HCT116 (cell line): ENCODE measurements at regions not wholly inside any gene's neighbourhood (a gene's known extent, or its start where the extent isn't known, plus 50 kb on each side); places are given as distances from the start of the nearest gene placed in this dataset.

Experiments
- ATAC-seq: fragments of 200-7000 bp; cut with Tn5 transposase; 2 replicates; pipeline ENCODE4 v1.9.1; 2020; ENCODE audit warnings: mild to moderate bottlenecking, moderate library complexity
- BruUV-seq: library from RNA; stranded (reverse); fragments of 400-500 nt; replicated peaks from 2 replicates; lab custom pipeline; 2021; lab: Mats Ljungman, UMichigan
- CTCF ChIA-PET: fragments of 300-600 bp; sonication (Branson Sonifier 250); formaldehyde crosslinking; loops from one replicate; lab custom pipeline; 2021; ENCODE audit warnings: antibody characterized with exemption; lab: Charles Lee
- POLR2A ChIA-PET: fragments of 300-600, 350-600 bp; sonication (Branson Sonifier 250); formaldehyde crosslinking; loops from one replicate; lab custom pipeline; 2021; ENCODE audit warnings: antibody characterized with exemption; lab: Charles Lee
- RAD21 ChIA-PET, 2 experiments: fragments of 300-600 bp; sonication (Branson Sonifier 250); formaldehyde crosslinking; loops; one replicate each; lab custom pipeline; 2023; ENCODE audit warnings: low total read pairs in 2 of 2; ENCODE audit not compliant: uncharacterized antibody in 2 of 2, unreplicated experiment in 2 of 2, low non-redundant PET in 1 of 2; lab: Charles Lee
- DNase-seq: peaks from one replicate; pipeline ENCODE4 v3.0.0-alpha.2; 2010; ENCODE audit warnings: low read depth, low spot score
- H2AFZ ChIP-seq: fragments of 200-600 bp; shearing (Covaris generic), sonication (generic); 2 replicates; pipeline ENCODE4 v1.6.1; 2017; ENCODE audit warnings: low read depth, mixed run types, mixed read lengths, antibody characterized with exemption, low read length; ENCODE audit not compliant: poor library complexity, severe bottlenecking
- H3K27ac ChIP-seq: 2 replicates; pipeline ENCODE4 v1.5.1; 2012; ENCODE audit warnings: low read depth, low read length
- H3K27me3 ChIP-seq: fragments of 200-600 bp; sonication (generic); 2 replicates; pipeline ENCODE4 v1.6.1; 2016; ENCODE audit warnings: mixed run types, low read length, mixed read lengths; ENCODE audit not compliant: insufficient read depth
- H3K36me3 ChIP-seq, 2 experiments: fragments of 200-500 bp in 1 of 2; fragments of 200-600 bp in 1 of 2; sonication (Bioruptor generic) in 1 of 2; sonication (generic) in 1 of 2; 2 replicates each; pipeline versions ENCODE4 v1.5.1 to v1.6.1; 2014 to 2016; ENCODE audit warnings: low read length in 2 of 2, inconsistent platforms in 1 of 2, mixed read lengths in 1 of 2, mixed run types in 1 of 2; ENCODE audit not compliant: insufficient read depth in 2 of 2, control insufficient read depth in 1 of 2
- H3K4me1 ChIP-seq, 2 experiments: fragments of 200-600 bp in 1 of 2; sonication (generic) in 1 of 2; 2 replicates each; pipeline versions ENCODE4 v1.5.1 to v1.6.1; 2012 to 2017; ENCODE audit warnings: low read length in 2 of 2, inconsistent platforms in 1 of 2, mild to moderate bottlenecking in 1 of 2, mixed read lengths in 1 of 2, mixed run types in 1 of 2, moderate library complexity in 1 of 2; ENCODE audit not compliant: insufficient read depth in 2 of 2, control insufficient read depth in 1 of 2
- H3K4me2 ChIP-seq: fragments of 200-600 bp; sonication (generic); 2 replicates; pipeline ENCODE4 v1.6.1; 2017; ENCODE audit warnings: mixed run types, low read length, mixed read lengths
- H3K4me3 ChIP-seq, 2 experiments: fragments of 200-600 bp in 1 of 2; sonication (generic) in 1 of 2; replicated peaks in 1 of 2; 2 replicates each; pipeline ENCODE4 v1.5.1; 2011 to 2016; ENCODE audit warnings: low read length in 2 of 2, control low read depth in 1 of 2, low read depth in 1 of 2, mild to moderate bottlenecking in 1 of 2, mixed read lengths in 1 of 2, mixed run types in 1 of 2
- H3K79me2 ChIP-seq: fragments of 200-600 bp; sonication (generic); 2 replicates; pipeline ENCODE4 v1.6.1; 2017; ENCODE audit warnings: mild to moderate bottlenecking, mixed run types, low read length, moderate library complexity, mixed read lengths; ENCODE audit not compliant: insufficient read depth
- H3K9ac ChIP-seq: fragments of 200-600 bp; sonication (generic); 2 replicates; pipeline ENCODE4 v1.6.1; 2016; ENCODE audit warnings: low read length, mixed read lengths
- H3K9me2 ChIP-seq: fragments of 200-600 bp; sonication (generic), shearing (Covaris generic); 2 replicates; pipeline ENCODE4 v1.6.1; 2017; ENCODE audit warnings: mixed run types, mild to moderate bottlenecking, moderate library complexity; ENCODE audit not compliant: insufficient read depth
- H3K9me3 ChIP-seq, 2 experiments: fragments of 200-500 bp in 1 of 2; fragments of 200-600 bp in 1 of 2; sonication (Bioruptor generic) in 1 of 2; sonication (generic) in 1 of 2; 2 replicates each; pipeline ENCODE4 v1.6.1; 2014 to 2017; ENCODE audit warnings: low read length in 2 of 2, mixed read lengths in 2 of 2, inconsistent platforms in 1 of 2, low read depth in 1 of 2, mild to moderate bottlenecking in 1 of 2, mixed run types in 1 of 2, moderate library complexity in 1 of 2; ENCODE audit not compliant: control insufficient read depth in 1 of 2, insufficient read depth in 1 of 2
- H4K20me1 ChIP-seq: fragments of 200-600 bp; sonication (generic), shearing (Covaris generic); 2 replicates; pipeline ENCODE4 v1.6.1; 2017; ENCODE audit warnings: mixed run types, mild to moderate bottlenecking, moderate library complexity; ENCODE audit not compliant: insufficient read depth
- EGR1 ChIP-seq: IDR thresholded peaks from 2 replicates; pipeline ENCODE4 v1.6.1; 2012; ENCODE audit warnings: low read depth
- EZH2phosphoT487 ChIP-seq: fragments of 200-600 bp; IDR thresholded peaks from 2 replicates; pipeline ENCODE4 v1.6.1; 2018; ENCODE audit warnings: antibody characterized with exemption, borderline replicate concordance
- POLR2AphosphoS5 ChIP-seq: IDR thresholded peaks from 2 replicates; pipeline ENCODE4 v1.6.1; 2011; ENCODE audit warnings: mild to moderate bottlenecking, low read depth, low read length, moderate library complexity
- REST ChIP-seq: IDR thresholded peaks from 2 replicates; pipeline ENCODE4 v1.6.1; 2012; ENCODE audit warnings: low read depth
- SIN3A ChIP-seq: IDR thresholded peaks from 2 replicates; pipeline ENCODE4 v1.6.1; 2012; ENCODE audit warnings: low read depth
- YY1 ChIP-seq: IDR thresholded peaks from 2 replicates; pipeline ENCODE4 v1.6.1; 2011; ENCODE audit warnings: low read length, low read depth, moderate library complexity, mild to moderate bottlenecking; ENCODE audit not compliant: insufficient replicate concordance; ENCODE audit errors: extremely low read depth
- ZFX ChIP-seq: fragments of 450-650 bp; IDR thresholded peaks from 2 replicates; pipeline ENCODE4 v1.6.1; 2017
- intact Hi-C: fragments of 100-400 bp; cut with micrococcal nuclease; formaldehyde crosslinking; loops from 2 replicates; pipeline ENCODE4 v1.10.0; 2022
- TF ChIP-seq, protein P1 (sequence below): IDR thresholded peaks from 2 replicates; pipeline ENCODE4 v1.6.1; 2011; ENCODE audit warnings: mild to moderate bottlenecking, low read length, moderate library complexity; ENCODE audit not compliant: insufficient replicate concordance; ENCODE audit errors: extremely low read depth
- TF ChIP-seq, protein P2 (sequence below): IDR thresholded peaks from 2 replicates; pipeline ENCODE4 v1.6.1; 2012

DNA sequence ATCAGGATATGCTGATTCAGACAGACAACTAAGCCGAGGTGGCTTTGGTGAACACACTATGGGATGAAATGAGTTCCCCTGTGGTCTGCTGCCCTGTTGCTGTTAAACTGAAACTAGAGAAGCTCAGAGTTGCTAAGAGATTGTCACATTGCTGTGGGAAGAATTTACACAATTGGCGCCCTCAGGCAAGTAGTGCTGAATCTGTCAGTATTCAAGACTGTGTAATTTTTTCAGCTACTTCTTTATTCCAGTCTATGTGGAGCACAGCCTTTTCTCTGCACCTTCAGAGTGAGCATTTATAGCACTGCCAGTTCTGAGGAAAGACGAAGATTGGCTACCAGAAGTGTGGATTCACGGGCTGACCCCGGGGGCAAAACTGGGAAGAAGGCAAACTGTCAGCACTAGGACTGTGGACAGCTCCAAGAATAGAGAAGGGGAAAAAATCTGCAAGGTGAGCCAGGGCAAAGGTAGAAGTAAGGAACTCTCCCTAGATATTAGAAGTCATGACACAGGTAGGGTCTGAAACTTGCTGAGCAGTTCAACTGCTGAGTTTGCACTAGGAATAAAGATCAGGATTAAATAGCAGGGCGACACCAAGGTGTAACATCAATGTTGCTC is 218.8 kb upstream of the TMPO start:
- CTCF ChIA-PET, result no interaction called here
- ATAC-seq (no peak), DNase-seq (no peak)
- Histone ChIP-seq H3K79me2 (no peaks in the 10 kb centered on the region), H3K36me3 (no peaks in the 10 kb centered on the region), H3K4me1 (no peaks in the 10 kb centered on the region), H3K4me2 (no peak overlapping the region), H3K4me3 (no peak overlapping the region), H4K20me1 (no peaks in the 10 kb centered on the region), H3K27me3 (peaks cover 63% of the 10 kb centered on the region), H3K9me2 (no peaks in the 10 kb centered on the region), H3K27ac (no peak overlapping the region), H2AFZ (no peak overlapping the region), H3K9me3 (no peaks in the 10 kb centered on the region), H3K9ac (no peak overlapping the region)
- intact Hi-C loops, result no loop called here
- RAD21 ChIA-PET, result no interaction called here
- BruUV-seq, result no TSS peak
- TF ChIP-seq YY1 (no peak), POLR2AphosphoS5 (no peak), REST (peak; percentile 67), SIN3A (no peak)
- POLR2A ChIA-PET, result no interaction called here

DNA sequence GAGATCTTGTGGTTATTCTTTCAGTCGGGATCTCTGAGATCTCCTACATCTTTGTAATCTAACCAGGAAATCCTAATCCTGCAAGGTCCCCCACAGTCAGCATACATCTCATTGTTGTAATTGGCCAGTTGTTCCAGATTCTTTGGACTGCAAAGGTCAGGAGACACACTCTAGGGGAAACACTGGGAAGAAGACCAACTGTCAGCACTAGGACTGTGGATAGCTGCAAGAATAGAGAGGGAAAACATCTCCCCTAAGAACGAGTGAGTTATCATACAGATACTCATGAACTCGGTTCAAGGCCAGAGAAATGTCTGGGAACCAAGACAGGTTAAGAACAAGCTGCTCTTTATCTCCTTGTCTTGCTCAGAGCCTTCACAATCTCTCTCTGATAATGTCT is 217.9 kb upstream of the TMPO start:
- no peak overlapping the region for H3K9ac ChIP-seq
- H3K4me1 ChIP-seq, result no peaks in the 10 kb centered on the region
- no peak overlapping the region for H2AFZ ChIP-seq
- no peaks in the 10 kb centered on the region for H3K9me3 ChIP-seq
- H3K79me2 ChIP-seq, result no peaks in the 10 kb centered on the region
- no peak overlapping the region for H3K27ac ChIP-seq
- POLR2A ChIA-PET, result no interaction called here
- CTCF ChIA-PET, result no interaction called here
- no peak overlapping the region for H3K4me3 ChIP-seq
- RAD21 ChIA-PET, result no interaction called here
- no peaks in the 10 kb centered on the region for H3K36me3 ChIP-seq
- intact Hi-C loops, result no loop called here
- no peak overlapping the region for H3K4me2 ChIP-seq
- peaks cover 62% of the 10 kb centered on the region for H3K27me3 ChIP-seq
- DNase-seq, result no peak
- no peak for TF ChIP-seq ZFX
- no peak for TF ChIP-seq EZH2phosphoT487
- TF ChIP-seq, protein P1, sequence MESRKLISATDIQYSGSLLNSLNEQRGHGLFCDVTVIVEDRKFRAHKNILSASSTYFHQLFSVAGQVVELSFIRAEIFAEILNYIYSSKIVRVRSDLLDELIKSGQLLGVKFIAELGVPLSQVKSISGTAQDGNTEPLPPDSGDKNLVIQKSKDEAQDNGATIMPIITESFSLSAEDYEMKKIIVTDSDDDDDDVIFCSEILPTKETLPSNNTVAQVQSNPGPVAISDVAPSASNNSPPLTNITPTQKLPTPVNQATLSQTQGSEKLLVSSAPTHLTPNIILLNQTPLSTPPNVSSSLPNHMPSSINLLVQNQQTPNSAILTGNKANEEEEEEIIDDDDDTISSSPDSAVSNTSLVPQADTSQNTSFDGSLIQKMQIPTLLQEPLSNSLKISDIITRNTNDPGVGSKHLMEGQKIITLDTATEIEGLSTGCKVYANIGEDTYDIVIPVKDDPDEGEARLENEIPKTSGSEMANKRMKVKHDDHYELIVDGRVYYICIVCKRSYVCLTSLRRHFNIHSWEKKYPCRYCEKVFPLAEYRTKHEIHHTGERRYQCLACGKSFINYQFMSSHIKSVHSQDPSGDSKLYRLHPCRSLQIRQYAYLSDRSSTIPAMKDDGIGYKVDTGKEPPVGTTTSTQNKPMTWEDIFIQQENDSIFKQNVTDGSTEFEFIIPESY, result no peak
- no peak for TF ChIP-seq EGR1
- TF ChIP-seq, protein P2, sequence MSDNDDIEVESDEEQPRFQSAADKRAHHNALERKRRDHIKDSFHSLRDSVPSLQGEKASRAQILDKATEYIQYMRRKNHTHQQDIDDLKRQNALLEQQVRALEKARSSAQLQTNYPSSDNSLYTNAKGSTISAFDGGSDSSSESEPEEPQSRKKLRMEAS, result no peak
- TF ChIP-seq, all 23 proteins: peak for 0
- no TSS peak for BruUV-seq
- no peak for ATAC-seq
- Histone ChIP-seq H3K9me2 (no peaks in the 10 kb centered on the region), H4K20me1 (no peaks in the 10 kb centered on the region)
